HepG2 (cell line): ENCODE measurements at regions not wholly inside any gene's neighbourhood (a gene's known extent, or its start where the extent isn't known, plus 50 kb on each side); places are given as distances from the start of the nearest gene placed in this dataset.

Experiments used
- ATAC-seq: fragments of 200-7000 bp; cut with Tn5 transposase; 3 replicates; pipeline ENCODE4 v1.9.1; 2020; ENCODE audit warnings: mild to moderate bottlenecking, moderate library complexity
- BruUV-seq: library from RNA; stranded (reverse); fragments of 400-500 nt; replicated peaks from 2 replicates; lab custom pipeline; 2021; lab: Mats Ljungman, UMichigan
- CTCF ChIA-PET: fragments of 300-600 bp; formaldehyde crosslinking; extraction: SDS; loops from one replicate; lab custom pipeline; 2021; ENCODE audit warnings: low total read pairs, inconsistent platforms, low intra/inter-chr PET ratio; lab: Yijun Ruan, JAX
- POLR2A ChIA-PET: fragments of 350-600 bp; sonication (Branson Sonifier 250); formaldehyde crosslinking; loops from one replicate; lab custom pipeline; 2020; ENCODE audit warnings: antibody characterized with exemption, inconsistent platforms; lab: Yijun Ruan, JAX
- DNase-seq: peaks from one replicate; pipeline ENCODE4 v3.0.0-alpha.2; 2015; ENCODE audit warnings: low spot score
- FAIRE-seq: peaks from 3 replicates; lab custom pipeline; 2011; peaks lifted over from hg19 to GRCh38; lab: Jason Lieb, UNC
- H2AFZ ChIP-seq: one replicate; pipeline ENCODE4 v1.6.1; 2011; ENCODE audit warnings: low read length, inconsistent platforms
- H3K27ac ChIP-seq: fragments of 300-600 bp; 3 replicates; pipeline ENCODE4 v1.8.0; 2011; ENCODE audit warnings: mixed run types, mild to moderate bottlenecking, mixed read lengths, low read length, inconsistent platforms; ENCODE audit not compliant: insufficient read depth; ENCODE audit errors: extremely low read length
- H3K27me3 ChIP-seq, 2 experiments: fragments of 200-600 bp in 1 of 2; 2 replicates in 1 of 2; 3 replicates in 1 of 2; pipeline versions ENCODE4 v1.6.0 to v1.8.0; 2011; ENCODE audit warnings: low read length in 2 of 2, mild to moderate bottlenecking in 2 of 2, moderate library complexity in 2 of 2, inconsistent platforms in 1 of 2; ENCODE audit not compliant: insufficient read depth in 2 of 2, control insufficient read depth in 1 of 2
- H3K36me3 ChIP-seq, 2 experiments: fragments of 200-600 bp in 1 of 2; replicated peaks in 1 of 2; 2 replicates in 1 of 2; 3 replicates in 1 of 2; pipeline versions ENCODE4 v1.5.1 to v1.8.0; 2011; ENCODE audit warnings: low read length in 2 of 2, inconsistent platforms in 1 of 2; ENCODE audit not compliant: insufficient read depth in 2 of 2, control insufficient read depth in 1 of 2
- H3K4me1 ChIP-seq: 2 replicates; pipeline ENCODE4 v1.5.1; 2012; ENCODE audit warnings: low read length, inconsistent platforms; ENCODE audit not compliant: insufficient read depth
- H3K4me2 ChIP-seq: 2 replicates; pipeline ENCODE4 v1.6.0; 2011; ENCODE audit warnings: low read depth, low read length, inconsistent platforms
- H3K4me3 ChIP-seq, 3 experiments: fragments of 200-600 bp in 1 of 3; sonication (generic), shearing (Covaris generic) in 1 of 3; replicated peaks in 1 of 3; 2 replicates each; pipeline ENCODE4 v1.5.1; 2011 to 2016; ENCODE audit warnings: low read length in 3 of 3, inconsistent platforms in 2 of 3, low read depth in 2 of 3, mild to moderate bottlenecking in 2 of 3, control low read depth in 1 of 3, mixed read lengths in 1 of 3; ENCODE audit not compliant: insufficient read depth in 1 of 3
- H3K79me2 ChIP-seq: one replicate; pipeline ENCODE4 v1.6.1; 2011; ENCODE audit warnings: low read length, inconsistent platforms; ENCODE audit not compliant: insufficient read depth
- H3K9ac ChIP-seq: 2 replicates; pipeline ENCODE4 v1.6.0; 2011; ENCODE audit warnings: mild to moderate bottlenecking, low read depth, low read length, inconsistent platforms; ENCODE audit not compliant: insufficient read depth
- H3K9me3 ChIP-seq: 2 replicates; pipeline ENCODE4 v1.5.1; 2012; ENCODE audit warnings: mild to moderate bottlenecking, low read length
- H4K20me1 ChIP-seq: 2 replicates; pipeline ENCODE4 v1.6.0; 2011; ENCODE audit warnings: inconsistent platforms, mild to moderate bottlenecking, low read length, moderate library complexity; ENCODE audit not compliant: insufficient read depth
- DR1 ChIP-seq: sonication (generic); formaldehyde crosslinking; IDR thresholded peaks from 2 replicates; pipeline ENCODE4 v1.8.0; 2021; ENCODE audit warnings: mild to moderate bottlenecking, missing genetic modification reagents, inconsistent platforms
- GLI4 ChIP-seq: sonication (generic); formaldehyde crosslinking; IDR thresholded peaks from 2 replicates; pipeline ENCODE4 v1.5.1; 2020; ENCODE audit warnings: missing genetic modification reagents, mild to moderate bottlenecking, moderate library complexity, borderline replicate concordance
- HNRNPLL ChIP-seq: fragments of 200-400 bp; formaldehyde crosslinking; IDR thresholded peaks from 2 replicates; pipeline ENCODE4 v1.6.1; 2017; ENCODE audit warnings: mild to moderate bottlenecking, low read depth, low read length; ENCODE audit not compliant: poor library complexity, severe bottlenecking
- MAFF ChIP-seq: IDR thresholded peaks from 2 replicates; pipeline ENCODE4 v1.6.1; 2011; ENCODE audit warnings: low read depth, low read length, improper control_type of control experiment
- MAFK ChIP-seq, 2 experiments: IDR thresholded peaks in 1 of 2; conservative IDR thresholded peaks in 1 of 2; 2 replicates each; pipeline ENCODE4 v1.6.1; 2011; ENCODE audit warnings: improper control_type of control experiment in 2 of 2, low read length in 2 of 2
- SIN3A ChIP-seq: IDR thresholded peaks from 2 replicates; pipeline ENCODE4 v1.6.1; 2011; ENCODE audit warnings: low read depth, mild to moderate bottlenecking, control low read depth, low read length, borderline replicate concordance
- ZNF263 ChIP-seq: sonication (generic); formaldehyde crosslinking; IDR thresholded peaks from 2 replicates; pipeline ENCODE4 v1.4.0; 2020; ENCODE audit warnings: missing genetic modification reagents
- WGBS: methylation state at CpG from one replicate; pipeline ENCODE4 v1.1.6; 2017; ENCODE audit warnings: low lambda C conversion rate; 5-methylcytosine and 5-hydroxymethylcytosine counted together
- in situ Hi-C: cut with HindIII; loops from 2 replicates; pipeline ENCODE4 v1.10.0; 2017; ENCODE audit warnings: low pct_unique_long_range_greater_than_20kb; ENCODE audit not compliant: extremely low pct_ligation_motif_present
- intact Hi-C: fragments of 100-400 bp; cut with micrococcal nuclease; formaldehyde crosslinking; loops from one replicate; pipeline ENCODE4 v1.10.0; 2022; ENCODE audit not compliant: unreplicated experiment
- TF ChIP-seq, protein P1 (sequence below), 2 experiments: sonication (generic) in 1 of 2; formaldehyde crosslinking in 1 of 2; IDR thresholded peaks; 2 replicates each; pipeline versions ENCODE4 v1.5.1 to v1.6.1; 2011 to 2020; ENCODE audit warnings: borderline replicate concordance in 1 of 2, low read depth in 1 of 2, low read length in 1 of 2, mild to moderate bottlenecking in 1 of 2, missing genetic modification reagents in 1 of 2, moderate library complexity in 1 of 2

DNA sequence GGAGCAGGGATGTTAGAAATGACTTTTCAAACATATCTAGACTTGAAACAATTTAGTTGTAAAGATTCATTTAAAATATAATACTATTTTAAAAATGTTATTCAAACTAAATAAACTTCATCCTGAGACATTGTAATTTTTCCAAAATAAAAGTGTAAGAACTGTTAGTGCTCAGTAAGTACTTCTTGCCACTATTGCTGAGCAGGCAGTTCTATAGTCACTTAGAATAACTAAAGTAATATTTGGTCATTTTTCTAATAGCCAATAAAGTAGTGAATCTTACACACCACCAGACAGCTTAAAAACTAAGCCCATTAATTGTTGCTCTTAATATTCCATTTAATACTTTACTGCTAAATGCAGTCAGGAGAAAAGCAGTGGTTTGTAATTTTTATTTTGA, 1120.0 kb upstream of the CDH10 start:
- Histone ChIP-seq H3K4me2 (no peak overlapping the region), H3K9ac (no peak overlapping the region), H3K9me3 (peaks cover 72% of the 10 kb centered on the region), H2AFZ (no peak overlapping the region), H3K4me1 (no peaks in the 10 kb centered on the region), H3K27me3 (no peaks in the 10 kb centered on the region), H3K36me3 (no peaks in the 10 kb centered on the region), H3K4me3 (no peak overlapping the region), H3K27ac (no peak overlapping the region), H4K20me1 (no peaks in the 10 kb centered on the region), H3K79me2 (no peaks in the 10 kb centered on the region)
- in situ Hi-C loops, result no loop called here
- intact Hi-C loops, result no loop called here
- BruUV-seq, result no TSS peak
- no peak for FAIRE-seq
- CTCF ChIA-PET, result no interaction called here
- TF ChIP-seq MAFK (conservative IDR thresholded peaks at IDR 0.05 in 1 of 2, IDR thresholded peaks at IDR 0.05 in 1 of 2; ENCODE audit: low read length in 2 of 2) (peak; percentile 27 to 67; a peak in 2 of 4 replicates), ZNF263 (CRISPR knock-in tag) (no peak), GLI4 (no peak), MAFF (peak; percentile 48; the same call in 1 of the 2 replicates)
- no peak for DNase-seq
- ATAC-seq, result no peak
- POLR2A ChIA-PET, result no interaction called here

DNA sequence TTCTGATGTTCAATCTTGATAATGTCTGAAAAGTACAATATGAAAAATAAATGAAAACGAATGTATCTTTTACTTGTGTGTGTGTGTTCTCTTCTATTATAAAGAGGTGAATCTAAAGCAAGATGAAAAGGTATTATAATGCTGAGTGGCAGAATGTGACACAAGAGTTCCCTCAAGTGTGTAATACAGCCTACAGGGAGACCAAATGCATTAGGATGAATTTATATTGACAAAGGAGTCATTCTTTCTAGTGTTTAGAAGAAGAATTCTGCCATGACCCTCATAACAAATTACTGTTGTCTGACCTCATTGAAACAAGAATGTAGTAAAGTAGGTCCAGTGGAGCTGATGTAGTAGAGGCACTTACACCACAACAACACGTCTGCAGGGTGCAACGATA, 1119.0 kb upstream of the CDH10 start:
- FAIRE-seq, result no peak

More for the DNA sequence above, 1119.0 kb upstream of the CDH10 start:
- H4K20me1 ChIP-seq, result no peaks in the 10 kb centered on the region
- no peak overlapping the region for H3K4me2 ChIP-seq
- no peaks in the 10 kb centered on the region for H3K36me3 ChIP-seq
- no peak overlapping the region for H3K4me3 ChIP-seq
- in situ Hi-C loops, result no loop called here
- intact Hi-C loops, result no loop called here
- no peak overlapping the region for H3K27ac ChIP-seq
- ATAC-seq, result no peak
- ChIA-PET POLR2A (no interaction called here), CTCF (no interaction called here)
- no peak overlapping the region for H2AFZ ChIP-seq
- H3K79me2 ChIP-seq, result no peaks in the 10 kb centered on the region
- no peaks in the 10 kb centered on the region for H3K4me1 ChIP-seq
- no peaks in the 10 kb centered on the region for H3K27me3 ChIP-seq
- peaks cover 70% of the 10 kb centered on the region for H3K9me3 ChIP-seq
- TF ChIP-seq DR1 (CRISPR knock-in tag) (no peak), HNRNPLL (no peak), SIN3A (no peak)
- TF ChIP-seq, protein P1, sequence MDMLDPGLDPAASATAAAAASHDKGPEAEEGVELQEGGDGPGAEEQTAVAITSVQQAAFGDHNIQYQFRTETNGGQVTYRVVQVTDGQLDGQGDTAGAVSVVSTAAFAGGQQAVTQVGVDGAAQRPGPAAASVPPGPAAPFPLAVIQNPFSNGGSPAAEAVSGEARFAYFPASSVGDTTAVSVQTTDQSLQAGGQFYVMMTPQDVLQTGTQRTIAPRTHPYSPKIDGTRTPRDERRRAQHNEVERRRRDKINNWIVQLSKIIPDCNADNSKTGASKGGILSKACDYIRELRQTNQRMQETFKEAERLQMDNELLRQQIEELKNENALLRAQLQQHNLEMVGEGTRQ (IDR thresholded peaks at IDR 0.05; ENCODE audit: low read depth, low read length), result no peak
- TF ChIP-seq, protein P1 (CRISPR knock-in tag; IDR thresholded peaks at IDR 0.05; ENCODE audit: borderline replicate concordance), result no peak
- WGBS, result 0% methylated on average over 3 of the region's 3 CpGs
- BruUV-seq, result no TSS peak
- DNase-seq, result no peak
- no peak overlapping the region for H3K9ac ChIP-seq
